Right cardiac atrium (tissue), 5 donors: ENCODE measurements at regions not wholly inside any gene's neighbourhood (a gene's known extent, or its start where the extent isn't known, plus 50 kb on each side); places are given as distances from the start of the nearest gene placed in this dataset.
"Not testable (repeated sequence)": the region's sequence is repeated elsewhere in the genome, so short reads cannot be mapped to it uniquely, and the experiment has no call there.

Source experiments
- ATAC-seq, 2 donors: fragments of 200-7000 bp; cut with Tn5 transposase; one replicate each; pipeline versions ENCODE4 v1.8.0 to v1.9.1; 2020; ENCODE audit warnings: moderate library complexity in 2 of 2, mild to moderate bottlenecking in 1 of 2
- DNase-seq, 3 donors: peaks; one replicate each; pipeline ENCODE4 v3.0.0-alpha.2; 2020
- H3K27ac ChIP-seq: one replicate; pipeline ENCODE4 v1.5.1; 2013; ENCODE audit warnings: mild to moderate bottlenecking, low read length, control low read depth, moderate library complexity
- H3K27me3 ChIP-seq: one replicate; pipeline ENCODE4 v1.6.1; 2013; ENCODE audit not compliant: control insufficient read depth, insufficient read depth
- H3K4me1 ChIP-seq: one replicate; pipeline ENCODE4 v1.6.1; 2013; ENCODE audit warnings: low read length; ENCODE audit not compliant: control insufficient read depth, insufficient read depth
- H3K4me3 ChIP-seq: one replicate; pipeline ENCODE4 v1.5.1; 2013; ENCODE audit warnings: low read length, control low read depth
- H3K9me3 ChIP-seq: one replicate; pipeline ENCODE4 v1.6.1; 2013; ENCODE audit warnings: low read length; ENCODE audit not compliant: control insufficient read depth
- WGBS: extraction: QIAGEN DNeasy Blood & Tissue Kit; methylation state at CpG from one replicate; pipeline ENCODE4 v1.1.7; 2013; 5-methylcytosine and 5-hydroxymethylcytosine counted together
- intact Hi-C, 4 donors: fragments of 100-400 bp; cut with DNase I; formaldehyde crosslinking; loops; one replicate each; pipeline versions ENCODE4 v1.11.0 to v1.14.0; 2022 to 2023
- donor health status: healthy with polysubstance abuse.
- donor health status: DM: no; HTN: yes; CAD: no.
- donor health status: DM: no; HTN: no; CAD: no.
- donor health status: DM: no; HTN: yes; CAD: no; lungs with severe emphysema.
- donor health status: DM: yes; HTN: yes; CAD: no.

- Histone ChIP-seq H3K27ac (no peak overlapping the region), H3K4me3 (no peak overlapping the region), H3K9me3 (no peaks in the 10 kb centered on the region), H3K27me3 (no peaks in the 10 kb centered on the region), H3K4me1 (no peaks in the 10 kb centered on the region)
- no peak for ATAC-seq
- intact Hi-C loops = no loop called here
- DNase-seq = no peak
These were observed 105.4 kb downstream of the RFX6 start for GRCh38 chr6:116982401-116982800.

DNA sequence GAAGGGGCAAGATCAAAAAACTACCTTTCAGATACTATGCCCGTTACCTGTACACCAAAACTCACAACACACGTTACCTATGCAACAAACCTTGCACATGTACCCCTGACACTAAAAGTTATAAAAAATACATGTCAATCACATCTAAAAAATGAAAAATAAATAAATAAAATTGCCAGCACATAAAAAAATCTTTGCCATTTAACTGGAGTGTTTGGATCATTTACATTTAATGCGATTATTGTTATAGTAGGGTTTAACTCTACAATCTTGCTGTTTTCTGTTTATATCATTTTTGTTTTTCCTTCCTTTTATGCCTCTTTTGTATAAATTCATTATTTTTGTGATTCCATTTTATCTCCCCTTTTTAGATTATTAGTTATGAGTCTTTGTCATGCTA, 106.3 kb downstream of the RFX6 start:
- intact Hi-C loops = no loop called here
- ATAC-seq (no peak), DNase-seq (no peak)
- H3K27ac ChIP-seq = no peak overlapping the region
- H3K27me3 ChIP-seq = no peaks in the 10 kb centered on the region
- H3K4me1 ChIP-seq = no peaks in the 10 kb centered on the region
- 88% methylated on average over 3 of the region's 3 CpGs for WGBS
- H3K9me3 ChIP-seq = no peaks in the 10 kb centered on the region
- H3K4me3 ChIP-seq = no peak overlapping the region

- no peak for ATAC-seq
These were observed 109.8 kb downstream of the RFX6 start for GRCh38 chr6:116986819-116987218.

DNA sequence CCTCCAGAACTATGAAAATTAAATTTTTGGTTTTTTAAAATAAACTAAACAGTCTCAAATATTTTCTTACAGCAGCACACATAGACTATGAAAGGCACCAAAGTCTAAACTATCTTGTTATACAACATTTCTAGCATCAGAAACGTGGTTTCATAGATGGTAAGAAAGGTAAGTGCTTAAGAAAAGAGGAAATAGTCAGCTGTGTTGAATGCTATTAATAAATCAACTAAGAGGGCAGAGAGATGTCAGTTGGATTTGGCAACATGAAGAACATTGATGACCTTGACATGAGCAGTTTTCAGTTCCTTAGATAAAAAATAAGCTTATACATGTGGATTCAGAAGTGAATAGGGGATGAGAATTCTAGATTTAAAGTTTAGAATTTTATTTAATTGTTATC, 113.6 kb downstream of the RFX6 start:
- intact Hi-C loops = no loop called here
- no peaks in the 10 kb centered on the region for H3K27me3 ChIP-seq
- DNase-seq (no peak), ATAC-seq (no peak)
- H3K4me3 ChIP-seq = no peak overlapping the region
- no peaks in the 10 kb centered on the region for H3K9me3 ChIP-seq
- WGBS = 47% methylated on average over 1 of the region's 1 CpG
- no peak overlapping the region for H3K27ac ChIP-seq
- no peaks in the 10 kb centered on the region for H3K4me1 ChIP-seq

More at GRCh38 chr6:116986819-116987218, 109.8 kb downstream of the RFX6 start:
- no peak overlapping the region for H3K27ac ChIP-seq
- 74% methylated on average over 2 of the region's 2 CpGs for WGBS
- H3K9me3 ChIP-seq = no peaks in the 10 kb centered on the region
- no peak overlapping the region for H3K4me3 ChIP-seq
- intact Hi-C loops = no loop called here
- H3K27me3 ChIP-seq = no peaks in the 10 kb centered on the region
- no peaks in the 10 kb centered on the region for H3K4me1 ChIP-seq
- no peak for DNase-seq

GRCh38 chr6:116992546-116992945, 115.5 kb downstream of the RFX6 start:
- Histone ChIP-seq H3K27me3 (no peaks in the 10 kb centered on the region), H3K9me3 (no peaks in the 10 kb centered on the region), H3K27ac (no peak overlapping the region), H3K4me3 (no peak overlapping the region), H3K4me1 (no peaks in the 10 kb centered on the region)
- DNase-seq (no peak), ATAC-seq (no peak)
- intact Hi-C loops = no loop called here

- ATAC-seq = no peak
These were observed 117.4 kb downstream of the RFX6 start for GRCh38 chr6:116994447-116994846.

GRCh38 chr6:116996842-116997241, 119.8 kb downstream of the RFX6 start:
- Histone ChIP-seq H3K27me3 (no peaks in the 10 kb centered on the region), H3K9me3 (no peaks in the 10 kb centered on the region), H3K27ac (no peak overlapping the region), H3K4me1 (no peaks in the 10 kb centered on the region), H3K4me3 (no peak overlapping the region)
- ATAC-seq (no peak), DNase-seq (peak in 1 of 3 donors; percentile 7)
- WGBS = 57% methylated on average over 5 of the region's 5 CpGs
- intact Hi-C loops = no loop called here

More at GRCh38 chr6:116994447-116994846, 117.4 kb downstream of the RFX6 start:
- no peak for DNase-seq
- intact Hi-C loops = no loop called here
- Histone ChIP-seq H3K27me3 (no peaks in the 10 kb centered on the region), H3K4me1 (no peaks in the 10 kb centered on the region), H3K9me3 (no peaks in the 10 kb centered on the region), H3K27ac (no peak overlapping the region), H3K4me3 (no peak overlapping the region)
- 77% methylated on average over 5 of the region's 5 CpGs for WGBS

DNA sequence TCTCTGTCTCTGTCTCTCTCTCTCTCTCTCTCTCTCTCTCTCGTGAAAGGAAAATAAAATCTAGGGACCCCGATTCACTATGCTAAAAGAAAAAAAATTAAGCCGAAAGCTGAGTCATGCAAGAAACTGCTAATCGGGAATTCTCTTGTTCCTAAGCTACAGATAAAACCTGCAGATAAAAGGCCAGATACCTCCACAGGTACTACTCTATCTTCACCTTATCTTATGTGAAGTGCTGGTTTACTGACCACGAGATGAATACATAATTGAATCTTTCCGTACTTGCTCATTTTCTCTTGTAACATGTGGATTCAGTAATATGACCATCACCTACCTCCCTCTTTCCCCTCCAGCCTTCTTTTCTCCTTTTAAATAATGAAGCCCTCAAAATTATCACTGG, 120.5 kb downstream of the RFX6 start:
- no peaks in the 10 kb centered on the region for H3K9me3 ChIP-seq
- H3K27ac ChIP-seq = no peak overlapping the region
- intact Hi-C loops = no loop called here
- H3K4me3 ChIP-seq = no peak overlapping the region
- no peaks in the 10 kb centered on the region for H3K27me3 ChIP-seq
- ATAC-seq = no peak
- H3K4me1 ChIP-seq = no peaks in the 10 kb centered on the region
- no peak for DNase-seq
- 75% methylated on average over 6 of the region's 6 CpGs for WGBS

DNA sequence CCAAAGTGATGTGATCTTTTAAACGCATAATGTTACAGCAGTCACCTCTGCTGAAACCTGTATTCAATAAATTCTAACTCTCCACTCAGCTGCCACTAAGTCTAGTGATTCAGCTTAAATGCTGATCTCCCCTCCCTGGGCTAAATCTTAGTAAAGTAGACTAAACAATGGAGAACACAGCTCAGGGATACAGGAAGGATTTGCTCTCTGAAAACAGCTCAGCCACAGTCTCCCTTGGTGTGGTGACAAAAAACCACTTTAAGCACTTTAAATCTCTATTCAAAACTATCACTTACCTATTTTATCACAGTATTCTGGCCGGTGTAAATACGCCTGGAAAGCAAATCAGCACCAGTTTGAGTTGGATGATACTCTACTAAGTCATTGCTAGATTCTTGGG, 130.6 kb downstream of the RFX6 start:
- no peak for DNase-seq
- intact Hi-C loops = no loop called here
- 81% methylated on average over 3 of the region's 3 CpGs for WGBS
- H3K4me1 ChIP-seq = no peaks in the 10 kb centered on the region
- no peaks in the 10 kb centered on the region for H3K9me3 ChIP-seq
- H3K27me3 ChIP-seq = no peaks in the 10 kb centered on the region
- ATAC-seq = no peak
- H3K4me3 ChIP-seq = no peak overlapping the region
- H3K27ac ChIP-seq = no peak overlapping the region

DNA sequence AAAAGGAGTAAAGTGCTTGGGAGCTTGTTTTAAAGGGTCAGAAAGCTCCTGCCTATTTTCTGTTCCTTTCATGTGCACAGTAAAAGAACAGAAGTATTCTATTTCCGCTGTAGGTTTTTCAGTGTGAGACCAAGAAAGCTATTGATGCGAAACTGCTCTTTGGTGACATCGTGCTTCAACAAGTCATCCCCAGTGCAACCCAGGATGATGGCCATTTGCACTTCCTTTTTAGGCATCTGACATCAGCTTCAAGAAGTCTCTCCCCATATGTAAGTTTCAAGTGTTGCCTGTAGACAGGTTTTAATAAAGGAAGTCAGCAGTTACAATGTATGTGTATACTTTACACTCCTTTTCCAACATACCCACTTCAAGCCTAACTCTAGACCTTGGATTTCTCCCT, 131.6 kb downstream of the RFX6 start:
- intact Hi-C loops = no loop called here
- DNase-seq = no peak
- no peak for ATAC-seq
- WGBS = 82% methylated on average over 3 of the region's 3 CpGs
- Histone ChIP-seq H3K4me3 (no peak overlapping the region), H3K27me3 (no peaks in the 10 kb centered on the region), H3K9me3 (no peaks in the 10 kb centered on the region), H3K4me1 (no peaks in the 10 kb centered on the region), H3K27ac (no peak overlapping the region)

DNA sequence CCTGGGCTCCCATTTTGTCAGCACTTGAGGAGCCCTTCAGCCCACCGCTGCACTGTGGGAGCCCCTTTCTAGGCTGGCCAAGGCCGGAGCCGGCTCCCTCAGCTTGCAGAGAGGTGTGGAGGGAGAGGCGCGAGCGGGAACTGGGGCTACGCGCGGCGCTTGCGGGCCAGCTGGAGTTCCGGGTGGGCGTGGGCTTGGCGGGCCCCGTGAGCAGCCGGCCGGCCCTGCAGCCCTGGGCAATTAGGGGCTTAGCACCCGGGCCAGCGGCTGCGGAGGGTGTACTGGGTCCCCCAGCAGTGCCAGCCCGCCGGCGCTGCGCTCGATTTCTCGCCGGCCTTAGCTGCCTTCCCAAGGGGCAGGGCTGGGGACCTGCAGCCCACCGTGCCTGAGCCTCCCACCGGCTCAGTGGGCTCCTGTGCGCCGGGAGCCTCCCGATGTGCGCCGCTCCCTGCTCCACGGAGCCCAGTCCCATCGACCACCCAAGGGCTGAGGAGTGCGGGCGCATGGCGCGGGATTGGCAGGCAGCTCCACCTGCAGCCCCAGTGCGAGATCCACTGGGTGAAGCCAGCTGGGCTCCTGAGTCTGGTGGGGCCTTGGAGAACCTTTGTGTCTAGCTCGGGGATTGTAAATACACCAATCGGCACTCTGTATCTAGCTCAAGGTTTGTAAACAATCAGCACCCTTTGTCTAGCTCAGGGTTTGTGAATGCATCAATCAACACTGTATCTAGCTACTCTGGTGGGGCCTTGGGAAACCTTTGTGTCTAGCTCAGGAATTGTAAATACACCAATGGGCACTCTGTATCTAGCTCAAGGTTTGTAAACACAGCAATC, 137.8 kb downstream of the RFX6 start:
- H3K27me3 ChIP-seq, H3K27ac ChIP-seq, intact Hi-C loops, H3K4me1 ChIP-seq, H3K9me3 ChIP-seq, H3K4me3 ChIP-seq, ATAC-seq: not testable (repeated sequence)
- peak in 2 of 3 donors; percentile 27 to 46 for DNase-seq
- WGBS = 92% methylated on average over 43 of the region's 43 CpGs

GRCh38 chr6:117015474-117015804, 138.4 kb downstream of the RFX6 start:
- ATAC-seq, H3K4me3 ChIP-seq, H3K4me1 ChIP-seq, H3K27me3 ChIP-seq, intact Hi-C loops, H3K9me3 ChIP-seq, H3K27ac ChIP-seq, DNase-seq: not testable (repeated sequence)
- WGBS = 68% methylated on average over 4 of the region's 4 CpGs
